C4-2B (cell line): ENCODE measurements at regions not wholly inside any gene's neighbourhood (a gene's known extent, or its start where the extent isn't known, plus 50 kb on each side); places are given as distances from the start of the nearest gene placed in this dataset.

ENCODE experiments used
- CTCF ChIP-seq: fragments of 450-650 bp; conservative IDR thresholded peaks from 2 replicates; pipeline ENCODE4 v1.5.1; 2017; ENCODE audit warnings: mild to moderate bottlenecking
- ZFX ChIP-seq: fragments of 450-650 bp; IDR thresholded peaks from 2 replicates; pipeline ENCODE4 v1.6.1; 2017

- TF ChIP-seq CTCF (no peak), ZFX (no peak)
Observed at GRCh38 chr12:28618772-28619171, 428.5 kb downstream of the CCDC91 start.
